H1 (cell line): ENCODE measurements at regions not wholly inside any gene's neighbourhood (a gene's known extent, or its start where the extent isn't known, plus 50 kb on each side); places are given as distances from the start of the nearest gene placed in this dataset.

Source experiments
- CHD7 ChIP-seq: fragments of 300-600 bp; sonication (generic); IDR thresholded peaks from 2 replicates; pipeline ENCODE4 v1.7.1; 2012; ENCODE audit warnings: low read length, moderate library complexity, mild to moderate bottlenecking, inconsistent platforms; ENCODE audit not compliant: insufficient replicate concordance
- SAP30 ChIP-seq: fragments of 300-600 bp; sonication (generic); IDR thresholded peaks from 2 replicates; pipeline ENCODE4 v1.7.1; 2012; ENCODE audit warnings: low read length, moderate library complexity, mild to moderate bottlenecking, inconsistent platforms; ENCODE audit not compliant: insufficient read depth, insufficient replicate concordance
- SP1 ChIP-seq: IDR thresholded peaks from 2 replicates; pipeline ENCODE4 v1.6.1; 2011; ENCODE audit warnings: low read depth, low read length

GRCh38 chr3:65027335-65027734, 339.5 kb upstream of the ADAMTS9 start (continued):
- TF ChIP-seq CHD7 (no peak), SP1 (peak; percentile 26; the same call in 1 of the 2 replicates), SAP30 (no peak)
